HEK293 (cell line): ENCODE measurements at regions not wholly inside any gene's neighbourhood (a gene's known extent, or its start where the extent isn't known, plus 50 kb on each side); places are given as distances from the start of the nearest gene placed in this dataset.

Experiments
- CTCF ChIA-PET: fragments of 350-600 bp; formaldehyde crosslinking; extraction: SDS; loops from one replicate; lab custom pipeline; 2021; ENCODE audit warnings: antibody characterized with exemption; lab: Yijun Ruan, JAX
- POLR2A ChIA-PET: fragments of 300-600 bp; formaldehyde crosslinking; extraction: SDS; loops from one replicate; lab custom pipeline; 2020; ENCODE audit warnings: antibody characterized with exemption, inconsistent platforms; lab: Yijun Ruan, JAX
- H3K27ac ChIP-seq: fragments of 200-500 bp; sonication (Bioruptor generic); 2 replicates; pipeline ENCODE4 v1.5.1; 2014; ENCODE audit warnings: low read depth, low read length, control low read depth, inconsistent platforms; ENCODE audit errors: extremely low read depth
- H3K36me3 ChIP-seq, 2 experiments: fragments of 200-500 bp in 1 of 2; sonication (Bioruptor generic) in 1 of 2; 1 replicate in 1 of 2; 2 replicates in 1 of 2; pipeline ENCODE4 v1.5.1; 2014 to 2017; ENCODE audit warnings: inconsistent platforms in 2 of 2, low read length in 2 of 2; ENCODE audit not compliant: control insufficient read depth in 2 of 2, insufficient read depth in 1 of 2
- H3K4me1 ChIP-seq: fragments of 200-500 bp; sonication (Bioruptor generic); 2 replicates; pipeline ENCODE4 v1.5.1; 2014; ENCODE audit warnings: mild to moderate bottlenecking, low read length, inconsistent platforms; ENCODE audit not compliant: control insufficient read depth, insufficient read depth
- H3K4me3 ChIP-seq: 2 replicates; pipeline ENCODE4 v1.5.1; 2011; ENCODE audit warnings: low read depth, mild to moderate bottlenecking, control low read depth, low read length, moderate library complexity
- H3K9me3 ChIP-seq: fragments of 200-500 bp; sonication (Bioruptor generic); 2 replicates; pipeline ENCODE4 v1.5.1; 2014; ENCODE audit warnings: low read depth, low read length, inconsistent platforms; ENCODE audit not compliant: control insufficient read depth, insufficient read depth
- IKZF3 ChIP-seq: fragments of 450-650 bp; IDR thresholded peaks from 2 replicates; pipeline ENCODE4 v1.5.0; 2018; ENCODE audit warnings: missing biosample characterization, mild to moderate bottlenecking, missing genetic modification characterization, moderate library complexity
- KLF16 ChIP-seq: fragments of 450-650 bp; formaldehyde crosslinking; IDR thresholded peaks from 2 replicates; pipeline ENCODE4 v1.5.1; 2017; ENCODE audit warnings: missing biosample characterization, missing genetic modification characterization
- SCRT2 ChIP-seq: fragments of 450-650 bp; formaldehyde crosslinking; IDR thresholded peaks from 2 replicates; pipeline ENCODE4 v1.5.1; 2016; ENCODE audit warnings: missing biosample characterization, missing genetic modification characterization
- SP3 ChIP-seq: fragments of 450-650 bp; formaldehyde crosslinking; IDR thresholded peaks from 2 replicates; pipeline ENCODE4 v1.5.1; 2016; ENCODE audit warnings: missing biosample characterization, missing genetic modification characterization
- TCF7L2 ChIP-seq: IDR thresholded peaks from 2 replicates; pipeline ENCODE4 v1.6.1; 2011; ENCODE audit warnings: low read depth, mild to moderate bottlenecking, inconsistent platforms, low read length, moderate library complexity, borderline replicate concordance
- YY1 ChIP-seq: fragments of 450-650 bp; formaldehyde crosslinking; IDR thresholded peaks from 2 replicates; pipeline ENCODE4 v1.5.1; 2018; ENCODE audit warnings: missing biosample characterization, missing genetic modification characterization
- ZBTB20 ChIP-seq: fragments of 450-650 bp; formaldehyde crosslinking; IDR thresholded peaks from 2 replicates; pipeline ENCODE4 v1.5.1; 2016; ENCODE audit warnings: missing biosample characterization, missing genetic modification characterization
- ZBTB48 ChIP-seq: fragments of 450-650 bp; formaldehyde crosslinking; IDR thresholded peaks from 2 replicates; pipeline ENCODE4 v1.5.1; 2016; ENCODE audit warnings: missing biosample characterization, missing genetic modification characterization
- ZBTB7A ChIP-seq: fragments of 450-650 bp; formaldehyde crosslinking; IDR thresholded peaks from 2 replicates; pipeline ENCODE4 v1.5.1; 2016; ENCODE audit warnings: low read depth, missing biosample characterization, missing genetic modification characterization
- ZNF132 ChIP-seq: fragments of 450-650 bp; formaldehyde crosslinking; IDR thresholded peaks from 2 replicates; pipeline ENCODE4 v1.5.1; 2017; ENCODE audit warnings: missing biosample characterization, missing genetic modification characterization, borderline replicate concordance
- ZNF202 ChIP-seq: fragments of 450-650 bp; formaldehyde crosslinking; IDR thresholded peaks from 2 replicates; pipeline ENCODE4 v1.5.1; 2016; ENCODE audit warnings: missing biosample characterization, missing genetic modification characterization, borderline replicate concordance
- ZNF24 ChIP-seq: fragments of 450-650 bp; formaldehyde crosslinking; IDR thresholded peaks from 2 replicates; pipeline ENCODE4 v1.5.1; 2016; ENCODE audit warnings: missing biosample characterization, missing genetic modification characterization
- ZNF26 ChIP-seq: fragments of 450-650 bp; formaldehyde crosslinking; IDR thresholded peaks from 2 replicates; pipeline ENCODE4 v1.5.1; 2016; ENCODE audit warnings: missing biosample characterization, missing genetic modification characterization
- ZNF302 ChIP-seq: fragments of 450-650 bp; formaldehyde crosslinking; IDR thresholded peaks from 2 replicates; pipeline ENCODE4 v1.5.1; 2016; ENCODE audit warnings: missing biosample characterization, missing genetic modification characterization, low read depth
- ZNF350 ChIP-seq: fragments of 450-650 bp; formaldehyde crosslinking; IDR thresholded peaks from 2 replicates; pipeline ENCODE4 v1.5.0; 2017; ENCODE audit warnings: missing biosample characterization, mild to moderate bottlenecking, missing genetic modification characterization
- ZNF416 ChIP-seq: fragments of 450-650 bp; formaldehyde crosslinking; IDR thresholded peaks from 2 replicates; pipeline ENCODE4 v1.5.1; 2016; ENCODE audit warnings: missing biosample characterization, missing genetic modification characterization
- ZNF48 ChIP-seq: fragments of 450-650 bp; formaldehyde crosslinking; IDR thresholded peaks from 2 replicates; pipeline ENCODE4 v1.5.1; 2016; ENCODE audit warnings: missing biosample characterization, missing genetic modification characterization
- ZNF654 ChIP-seq: fragments of 450-650 bp; formaldehyde crosslinking; IDR thresholded peaks from 2 replicates; pipeline ENCODE4 v1.5.1; 2016; ENCODE audit warnings: low read depth, missing biosample characterization, missing genetic modification characterization
- ZNF670 ChIP-seq: fragments of 450-650 bp; formaldehyde crosslinking; IDR thresholded peaks from 2 replicates; pipeline ENCODE4 v1.5.1; 2016; ENCODE audit warnings: missing biosample characterization, missing genetic modification characterization, low read depth
- ZNF776 ChIP-seq: fragments of 450-650 bp; formaldehyde crosslinking; IDR thresholded peaks from 2 replicates; pipeline ENCODE4 v1.5.0; 2017; ENCODE audit warnings: missing biosample characterization, missing genetic modification characterization, borderline replicate concordance
- ZNF843 ChIP-seq: fragments of 450-650 bp; formaldehyde crosslinking; IDR thresholded peaks from 2 replicates; pipeline ENCODE4 v1.5.1; 2016; ENCODE audit warnings: missing biosample characterization, missing genetic modification characterization
- ZSCAN18 ChIP-seq: fragments of 450-650 bp; formaldehyde crosslinking; IDR thresholded peaks from 2 replicates; pipeline ENCODE4 v1.5.1; 2016; ENCODE audit warnings: missing biosample characterization, missing genetic modification characterization
- ZSCAN5A ChIP-seq: fragments of 450-650 bp; formaldehyde crosslinking; IDR thresholded peaks from 2 replicates; pipeline ENCODE4 v1.5.1; 2016; ENCODE audit warnings: missing biosample characterization, missing genetic modification characterization
- TF ChIP-seq, protein P1 (sequence below): fragments of 450-650 bp; formaldehyde crosslinking; IDR thresholded peaks from 2 replicates; pipeline ENCODE4 v1.5.1; 2016; ENCODE audit warnings: missing biosample characterization, missing genetic modification characterization

DNA sequence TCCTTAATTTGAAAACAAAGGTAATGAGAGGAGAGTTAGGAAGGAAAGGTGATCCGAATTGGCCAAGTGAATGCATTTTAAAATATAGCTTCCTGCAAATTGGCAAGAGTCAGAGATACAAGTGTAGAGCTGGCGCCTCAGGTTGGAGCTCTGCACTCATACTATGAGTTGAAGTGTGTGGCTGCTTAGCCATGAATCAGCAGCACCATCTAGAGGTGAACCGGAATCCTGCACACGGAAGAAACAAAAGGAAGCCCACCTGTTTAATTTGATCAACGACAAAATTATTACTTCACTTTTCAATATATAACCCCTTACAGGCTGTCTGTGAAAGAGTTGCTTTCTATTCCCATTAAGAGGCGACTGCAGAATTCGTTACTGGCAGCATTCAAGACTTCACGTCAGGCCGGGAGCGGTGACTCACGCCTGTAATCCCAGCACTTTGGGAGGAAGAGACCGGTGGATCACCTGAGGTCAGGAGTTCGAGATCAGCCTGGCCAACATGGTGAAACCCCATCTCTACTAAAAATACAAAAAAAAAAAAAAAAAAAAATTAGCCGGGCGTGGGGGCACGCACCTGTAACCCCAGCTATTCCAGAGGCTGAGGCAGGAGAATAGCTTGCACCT lies 1253.7 kb upstream of the CDH8 start:
- Histone ChIP-seq H3K9me3 (no peaks in the 10 kb centered on the region), H3K36me3 (no peaks in the 10 kb centered on the region), H3K27ac (no peak overlapping the region), H3K4me1 (no peaks in the 10 kb centered on the region), H3K4me3 (no peak overlapping the region)
- CTCF ChIA-PET = interaction anchor here (0.5 to 2.4 kb wide), 12 partner anchors 10 to 1100 kb away, joined by 3 to 20 read pairs (median 3); no protein-coding TSS in a partner anchor
- TF ChIP-seq ZNF776 (tag by site-specific recombination) (no peak), SCRT2 (0 out of 2 replicates have a peak, but pooled peaks have one; percentile 29), ZNF654 (tag by site-specific recombination) (peak; percentile 62)
- TF ChIP-seq, protein P1, sequence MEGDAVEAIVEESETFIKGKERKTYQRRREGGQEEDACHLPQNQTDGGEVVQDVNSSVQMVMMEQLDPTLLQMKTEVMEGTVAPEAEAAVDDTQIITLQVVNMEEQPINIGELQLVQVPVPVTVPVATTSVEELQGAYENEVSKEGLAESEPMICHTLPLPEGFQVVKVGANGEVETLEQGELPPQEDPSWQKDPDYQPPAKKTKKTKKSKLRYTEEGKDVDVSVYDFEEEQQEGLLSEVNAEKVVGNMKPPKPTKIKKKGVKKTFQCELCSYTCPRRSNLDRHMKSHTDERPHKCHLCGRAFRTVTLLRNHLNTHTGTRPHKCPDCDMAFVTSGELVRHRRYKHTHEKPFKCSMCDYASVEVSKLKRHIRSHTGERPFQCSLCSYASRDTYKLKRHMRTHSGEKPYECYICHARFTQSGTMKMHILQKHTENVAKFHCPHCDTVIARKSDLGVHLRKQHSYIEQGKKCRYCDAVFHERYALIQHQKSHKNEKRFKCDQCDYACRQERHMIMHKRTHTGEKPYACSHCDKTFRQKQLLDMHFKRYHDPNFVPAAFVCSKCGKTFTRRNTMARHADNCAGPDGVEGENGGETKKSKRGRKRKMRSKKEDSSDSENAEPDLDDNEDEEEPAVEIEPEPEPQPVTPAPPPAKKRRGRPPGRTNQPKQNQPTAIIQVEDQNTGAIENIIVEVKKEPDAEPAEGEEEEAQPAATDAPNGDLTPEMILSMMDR (tag by site-specific recombination) = 0 out of 2 replicates have a peak, but pooled peaks have one; percentile 31
- POLR2A ChIA-PET = no interaction called here

DNA sequence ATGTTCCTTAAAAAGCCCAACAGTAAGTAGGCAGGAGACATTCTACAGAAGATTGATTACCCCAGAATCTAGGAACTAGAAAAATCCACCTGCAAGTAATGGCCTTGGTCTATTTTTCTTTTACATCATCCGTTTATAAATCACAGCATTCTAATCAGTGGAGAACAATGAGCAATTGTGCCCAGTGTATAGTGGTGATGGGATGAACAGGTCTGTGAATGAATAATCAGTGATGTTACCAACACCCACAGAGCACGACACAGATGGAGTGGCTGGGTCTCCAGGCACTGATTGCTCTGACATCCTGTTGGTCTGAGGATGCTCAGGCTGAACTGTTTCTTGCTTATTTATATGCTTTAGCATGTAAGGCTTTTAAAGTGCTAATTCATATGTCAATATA lies 1251.2 kb upstream of the CDH8 start:
- H3K27ac ChIP-seq = no peak overlapping the region
- TF ChIP-seq ZNF670 (tag by site-specific recombination) (no peak), ZNF132 (no peak), ZNF416 (tag by site-specific recombination) (no peak), ZNF302 (tag by site-specific recombination) (no peak), ZNF202 (tag by site-specific recombination) (no peak), ZSCAN18 (tag by site-specific recombination) (no peak), ZBTB48 (tag by site-specific recombination) (no peak), ZBTB7A (no peak), ZNF350 (tag by site-specific recombination) (no peak), TCF7L2 (no peak), YY1 (no peak), SP3 (tag by site-specific recombination) (no peak), ZBTB20 (tag by site-specific recombination) (no peak), ZNF843 (tag by site-specific recombination) (no peak), ZNF48 (no peak)
- no peaks in the 10 kb centered on the region for H3K4me1 ChIP-seq
- no peaks in the 10 kb centered on the region for H3K9me3 ChIP-seq
- no peak overlapping the region for H3K4me3 ChIP-seq
- no peaks in the 10 kb centered on the region for H3K36me3 ChIP-seq
- CTCF ChIA-PET = no interaction called here
- POLR2A ChIA-PET = no interaction called here

- Histone ChIP-seq H3K9me3 (no peaks in the 10 kb centered on the region), H3K4me1 (no peaks in the 10 kb centered on the region), H3K4me3 (no peak overlapping the region), H3K27ac (no peak overlapping the region), H3K36me3 (no peaks in the 10 kb centered on the region)
- TF ChIP-seq ZSCAN5A (tag by site-specific recombination) = no peak
- TF ChIP-seq IKZF3 = no peak
- TF ChIP-seq ZNF24 (tag by site-specific recombination) = no peak
- TF ChIP-seq ZNF670 (tag by site-specific recombination) = no peak
- no peak for TF ChIP-seq KLF16 (tag by site-specific recombination)
- TF ChIP-seq ZNF26 (tag by site-specific recombination) = no peak
- ChIA-PET POLR2A (no interaction called here), CTCF (interaction anchor here (0.6 kb wide), 1 partner anchor 991 kb away, joined by 3 read pairs; no protein-coding TSS in a partner anchor)
These were observed 1247.5 kb upstream of the CDH8 start for GRCh38 chr16:63283721-63284120.
